Fibroblast of skin of right biceps (primary cell): ENCODE measurements at regions not wholly inside any gene's neighbourhood (a gene's known extent, or its start where the extent isn't known, plus 50 kb on each side); places are given as distances from the start of the nearest gene placed in this dataset.
A peak's percentile ranks its signal among the peaks of the same experiment; 100 is the strongest.

Experiments
- DNase-seq: peaks from one replicate; pipeline ENCODE4 v3.0.0-alpha.2; 2013

GRCh38 chr17:12596961-12597360, 68.7 kb upstream of the MYOCD start:
- DNase-seq: no peak

DNA sequence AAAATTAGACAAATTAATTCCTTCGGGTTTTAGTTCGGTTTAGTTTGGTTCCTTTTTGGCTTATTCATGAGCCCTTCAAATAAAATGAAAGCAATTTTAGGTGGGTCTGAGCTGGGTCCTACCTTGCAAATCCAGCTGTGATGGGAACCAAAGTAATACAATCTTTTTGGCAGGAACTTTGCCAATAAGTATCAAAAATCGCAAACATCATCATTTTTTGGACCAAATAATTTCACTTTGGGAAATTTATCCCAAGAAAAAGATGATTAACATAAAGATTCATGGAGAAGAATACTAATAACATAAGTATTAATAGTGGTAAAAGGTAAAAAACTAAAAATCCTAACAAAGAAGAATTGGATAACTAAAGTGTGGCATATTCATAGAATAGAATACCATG, 67.8 kb upstream of the MYOCD start:
- DNase-seq: no peak

GRCh38 chr17:12599186-12599920, 66.3 kb upstream of the MYOCD start:
- DNase-seq: peak; percentile 30

DNA sequence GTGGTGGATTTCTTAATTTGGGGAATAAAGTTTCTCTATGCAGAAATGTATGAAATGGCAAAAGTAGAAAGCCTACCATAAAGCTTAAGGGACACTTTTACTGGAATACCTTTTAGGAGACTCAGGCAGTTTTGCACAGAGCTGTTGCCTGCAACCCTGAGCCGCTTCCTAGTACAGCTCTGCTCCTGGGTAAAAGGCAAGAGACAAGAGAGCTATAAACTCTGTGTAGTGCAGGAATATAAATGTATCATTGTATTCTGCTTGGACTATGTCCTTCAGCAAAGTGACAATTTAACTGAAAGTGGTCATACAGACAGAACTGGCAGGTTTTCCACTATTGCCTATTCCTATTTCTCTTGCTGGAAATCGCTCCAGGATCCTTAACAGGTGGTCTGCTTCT, 65.3 kb upstream of the MYOCD start:
- DNase-seq: no peak

DNA sequence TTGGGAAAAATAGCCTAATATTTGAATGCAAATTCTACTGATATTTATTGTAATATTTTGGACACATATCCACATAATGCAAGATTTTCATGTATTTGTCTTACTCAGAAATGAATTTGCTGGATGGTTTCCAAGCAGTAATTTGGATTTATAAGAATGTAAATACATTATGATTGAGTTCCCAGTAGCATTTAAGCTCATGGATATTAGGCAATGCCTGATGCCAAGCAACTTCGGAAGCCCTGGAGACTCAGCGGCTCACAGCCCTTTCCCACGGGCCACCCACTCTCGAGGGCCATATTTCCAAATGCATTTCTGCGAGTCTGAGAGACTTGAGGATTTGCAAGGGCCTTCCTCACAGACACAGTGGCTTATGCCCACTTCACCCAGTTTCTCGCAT, 62.1 kb upstream of the MYOCD start:
- DNase-seq: peak; percentile 42

- DNase-seq: peak; percentile 88
Observed at GRCh38 chr17:12605222-12605621, 60.5 kb upstream of the MYOCD start.

- peak; percentile 96 for DNase-seq
Observed at GRCh38 chr17:12613566-12613965, 52.1 kb upstream of the MYOCD start.
